Body of pancreas (tissue), 4 donors: ENCODE measurements at regions not wholly inside any gene's neighbourhood (a gene's known extent, or its start where the extent isn't known, plus 50 kb on each side); places are given as distances from the start of the nearest gene placed in this dataset.

Experiments
- ATAC-seq: fragments of 150-250 bp; one replicate; pipeline ENCODE4 v1.9.1; 2016
- DNase-seq, 4 donors: peaks; one replicate each; pipeline ENCODE4 v3.0.0-alpha.2; 2019
- H3K27ac ChIP-seq, 4 donors: fragments of 200-600 bp; sonication (generic); 1 replicate in 3 of 4; 2 replicates in 1 of 4; pipeline versions ENCODE4 v1.5.1 to v1.6.1; 2016 to 2019; ENCODE audit warnings: mild to moderate bottlenecking in 1 of 4, mixed read lengths in 1 of 4, moderate library complexity in 1 of 4
- H3K27me3 ChIP-seq, 2 donors: fragments of 200-600 bp; sonication (generic); one replicate each; pipeline ENCODE4 v1.6.0; 2016; ENCODE audit warnings: mild to moderate bottlenecking in 1 of 2
- H3K36me3 ChIP-seq, 2 donors: fragments of 200-600 bp; sonication (generic); replicated peaks in 1 of 2; 2 replicates each; pipeline ENCODE4 v1.5.1; 2016; ENCODE audit warnings: low read depth in 2 of 2; ENCODE audit not compliant: insufficient read depth in 1 of 2
- H3K4me1 ChIP-seq: fragments of 200-600 bp; sonication (generic); one replicate; pipeline ENCODE4 v1.6.0; 2016
- H3K4me3 ChIP-seq, 2 donors: fragments of 200-600 bp; sonication (generic); 1 replicate in 1 of 2; 2 replicates in 1 of 2; pipeline ENCODE4 v1.5.1; 2016 to 2019
- H3K9me3 ChIP-seq, 3 donors: fragments of 200-600 bp; sonication (generic); 1 replicate in 2 of 3; 2 replicates in 1 of 3; pipeline ENCODE4 v1.5.1; 2016
- CTCF ChIP-seq, 7 experiments: fragments of 450-650 bp in 4 of 7; fragments of 200-600 bp in 3 of 7; sonication (generic) in 3 of 7; IDR thresholded peaks; one replicate each; pipeline ENCODE4 v1.5.1; 2016 to 2019; ENCODE audit warnings: antibody characterized with exemption in 7 of 7
- POLR2A ChIP-seq, 3 donors: fragments of 450-650 bp; IDR thresholded peaks; one replicate each; pipeline ENCODE4 v1.6.1; 2016; ENCODE audit warnings: antibody characterized with exemption in 3 of 3, mild to moderate bottlenecking in 2 of 3
- WGBS, 2 donors: methylation state at CpG; one replicate each; pipeline ENCODE4 v1.1.5; 2017; 5-methylcytosine and 5-hydroxymethylcytosine counted together
- intact Hi-C: fragments of 100-400 bp; cut with DNase I; formaldehyde crosslinking; loops from one replicate; pipeline ENCODE4 v1.15.1; 2023

- intact Hi-C loops, result no loop called here
- H3K9me3 ChIP-seq, result no peaks in the 10 kb centered on the region
- TF ChIP-seq POLR2A (IDR thresholded peaks at IDR 0.05) (no peak), CTCF (IDR thresholded peaks at IDR 0.05) (no peak)
- H3K36me3 ChIP-seq, result no peaks in the 10 kb centered on the region
- 20 to 30% methylated on average over 1 of the region's 1 CpG for WGBS, 2 donors
- ATAC-seq, result no peak
- H3K4me1 ChIP-seq, result no peaks in the 10 kb centered on the region
- DNase-seq, result no peak
- H3K27me3 ChIP-seq, result no peaks in the 10 kb centered on the region
- H3K4me3 ChIP-seq, result no peak overlapping the region
- H3K27ac ChIP-seq, result no peak overlapping the region
Observed at GRCh38 chr4:107473126-107473525, 246.9 kb downstream of the PAPSS1 start.

GRCh38 chr4:107472265-107472948, 247.6 kb downstream of the PAPSS1 start:
- Histone ChIP-seq H3K27ac (no peak overlapping the region), H3K9me3 (no peaks in the 10 kb centered on the region), H3K27me3 (no peaks in the 10 kb centered on the region), H3K4me1 (no peaks in the 10 kb centered on the region), H3K4me3 (no peak overlapping the region), H3K36me3 (no peaks in the 10 kb centered on the region)
- intact Hi-C loops, result no loop called here
- 41 to 45% methylated on average over 1 of the region's 1 CpG for WGBS, 2 donors
- ATAC-seq, result no peak
- TF ChIP-seq CTCF (IDR thresholded peaks at IDR 0.05) (no peak), POLR2A (IDR thresholded peaks at IDR 0.05) (no peak)
- DNase-seq, result no peak

- intact Hi-C loops, result no loop called here
- Histone ChIP-seq H3K9me3 (no peaks in the 10 kb centered on the region), H3K4me3 (no peak overlapping the region), H3K36me3 (no peaks in the 10 kb centered on the region), H3K4me1 (no peaks in the 10 kb centered on the region), H3K27me3 (no peaks in the 10 kb centered on the region), H3K27ac (no peak overlapping the region)
- TF ChIP-seq POLR2A (IDR thresholded peaks at IDR 0.05) (no peak), CTCF (IDR thresholded peaks at IDR 0.05) (no peak)
- DNase-seq (no peak), ATAC-seq (no peak)
- WGBS, 2 donors, result 65 to 87% methylated on average over 3 of the region's 3 CpGs
Observed at GRCh38 chr4:107470173-107470572, 249.9 kb downstream of the PAPSS1 start.

GRCh38 chr4:107468812-107469211, 251.2 kb downstream of the PAPSS1 start:
- no peaks in the 10 kb centered on the region for H3K9me3 ChIP-seq
- intact Hi-C loops, result no loop called here
- H3K4me1 ChIP-seq, result no peaks in the 10 kb centered on the region
- 67 to 73% methylated on average over 3 of the region's 3 CpGs for WGBS, 2 donors
- H3K36me3 ChIP-seq, result no peaks in the 10 kb centered on the region
- TF ChIP-seq POLR2A (IDR thresholded peaks at IDR 0.05) (no peak), CTCF (IDR thresholded peaks at IDR 0.05) (no peak)
- no peak overlapping the region for H3K27ac ChIP-seq
- ATAC-seq (no peak), DNase-seq (no peak)
- no peaks in the 10 kb centered on the region for H3K27me3 ChIP-seq
- no peak overlapping the region for H3K4me3 ChIP-seq

GRCh38 chr4:107468156-107468555, 251.9 kb downstream of the PAPSS1 start:
- Histone ChIP-seq H3K4me1 (no peaks in the 10 kb centered on the region), H3K27me3 (no peaks in the 10 kb centered on the region), H3K36me3 (no peaks in the 10 kb centered on the region), H3K9me3 (no peaks in the 10 kb centered on the region), H3K27ac (no peak overlapping the region), H3K4me3 (no peak overlapping the region)
- ATAC-seq (no peak), DNase-seq (no peak)
- TF ChIP-seq CTCF (IDR thresholded peaks at IDR 0.05) (no peak), POLR2A (IDR thresholded peaks at IDR 0.05) (no peak)
- 94 to 100% methylated on average over 1 of the region's 1 CpG for WGBS, 2 donors
- intact Hi-C loops, result no loop called here
